ENCODE measurements at regions not wholly inside any gene's neighbourhood (a gene's known extent, or its start where the extent isn't known, plus 50 kb on each side); places are given as distances from the start of the nearest gene placed in this dataset.

- TF ChIP-seq CTCF (IDR thresholded peaks at IDR 0.05; ENCODE audit: low read length) = no peak
- no peak for TF ChIP-seq EZH2 (IDR thresholded peaks at IDR 0.05; ENCODE audit: borderline replicate concordance, low read length)
These were observed 89.8 kb upstream of the PCBD1 start for GRCh38 chr10:70978181-70978580.
